K562 (cell line): ENCODE measurements at regions not wholly inside any gene's neighbourhood (a gene's known extent, or its start where the extent isn't known, plus 50 kb on each side); places are given as distances from the start of the nearest gene placed in this dataset.

Experiments used
- CBX8 ChIP-seq: fragments of 200-600 bp; sonication (generic); IDR thresholded peaks from 2 replicates; pipeline ENCODE4 v1.6.1; 2012; ENCODE audit warnings: borderline replicate concordance, mixed run types, low read depth, mild to moderate bottlenecking, moderate library complexity, mixed read lengths, low read length, control low read depth, inconsistent platforms; ENCODE audit not compliant: poor library complexity, severe bottlenecking; ENCODE audit errors: extremely low read depth
- GABPA ChIP-seq: fragments of 200-800 bp; sonication (Bioruptor generic); conservative IDR thresholded peaks from 2 replicates; pipeline ENCODE4 v1.6.1; 2016; ENCODE audit warnings: low read depth, missing genetic modification characterization, missing compliant biosample characterization
- HDAC2 ChIP-seq: fragments of 450-650 bp; IDR thresholded peaks from 2 replicates; pipeline ENCODE4 v1.6.1; 2016; ENCODE audit warnings: mild to moderate bottlenecking
- HDAC6 ChIP-seq: IDR thresholded peaks from 2 replicates; pipeline ENCODE4 v1.6.1; 2012; ENCODE audit warnings: low read depth, mild to moderate bottlenecking, control low read depth, inconsistent platforms, low read length, moderate library complexity
- MEF2A ChIP-seq: IDR thresholded peaks from 2 replicates; pipeline ENCODE4 v1.6.1; 2011; ENCODE audit warnings: low read depth, mild to moderate bottlenecking, low read length, moderate library complexity; ENCODE audit not compliant: control insufficient read depth
- NR2C1 ChIP-seq, 2 experiments: fragments of 450-650 bp; IDR thresholded peaks; 2 replicates each; pipeline ENCODE4 v1.6.1; 2017; ENCODE audit warnings: mild to moderate bottlenecking in 2 of 2, antibody characterized with exemption in 1 of 2, inconsistent platforms in 1 of 2, missing compliant biosample characterization in 1 of 2, missing genetic modification characterization in 1 of 2
- NUFIP1 ChIP-seq: fragments of 450-650 bp; IDR thresholded peaks from 2 replicates; pipeline ENCODE4 v1.6.1; 2018; ENCODE audit not compliant: partially characterized antibody
- ZNF263 ChIP-seq: sonication (generic); formaldehyde crosslinking; IDR thresholded peaks from 2 replicates; pipeline ENCODE4 v1.8.0; 2022; ENCODE audit warnings: mild to moderate bottlenecking, missing genetic modification reagents, borderline replicate concordance
- TF ChIP-seq, protein P1 (sequence below): fragments of 450-650 bp; formaldehyde crosslinking; IDR thresholded peaks from 2 replicates; pipeline ENCODE4 v1.4.0; 2022; ENCODE audit warnings: missing genetic modification characterization
- TF ChIP-seq, protein P2 (sequence below), 3 experiments: IDR thresholded peaks in 2 of 3; conservative IDR thresholded peaks in 1 of 3; 2 replicates each; pipeline ENCODE4 v1.5.1; 2011 to 2012; ENCODE audit warnings: low read length in 3 of 3, mild to moderate bottlenecking in 3 of 3, control low read depth in 2 of 3, improper control_type of control experiment in 1 of 3, inconsistent platforms in 1 of 3, low read depth in 1 of 3, mixed read lengths in 1 of 3, moderate library complexity in 1 of 3; ENCODE audit not compliant: insufficient read depth in 2 of 3
- TF ChIP-seq, protein P3 (sequence below): fragments of 150-350 bp; conservative IDR thresholded peaks from 2 replicates; pipeline ENCODE4 v1.6.1; 2014; ENCODE audit warnings: low read length
- TF ChIP-seq, protein P4 (sequence below): fragments of 250-450 bp; sonication (Bioruptor Pico); IDR thresholded peaks from 2 replicates; pipeline ENCODE4 v1.8.0; 2021; ENCODE audit warnings: mild to moderate bottlenecking, moderate library complexity

DNA sequence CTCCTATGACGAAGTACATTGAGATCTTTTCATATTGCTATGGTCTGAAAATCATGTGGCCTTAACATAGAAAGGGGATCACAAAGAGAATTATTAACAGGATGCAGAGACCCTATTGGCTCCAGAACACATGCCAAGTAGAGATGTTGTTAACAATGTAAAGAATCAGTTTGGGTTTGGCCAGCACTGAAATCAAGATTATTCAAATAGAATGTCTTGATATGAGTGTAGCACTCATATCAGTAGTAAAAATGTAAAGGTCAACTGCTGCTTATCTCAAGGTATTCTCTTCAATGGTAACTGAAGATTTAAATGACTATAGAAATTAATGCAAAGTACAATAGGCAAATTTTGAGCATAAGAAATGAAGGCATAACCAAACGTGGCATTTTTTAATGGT is 262.8 kb downstream of the PTH2R start:
- TF ChIP-seq, protein P1, sequence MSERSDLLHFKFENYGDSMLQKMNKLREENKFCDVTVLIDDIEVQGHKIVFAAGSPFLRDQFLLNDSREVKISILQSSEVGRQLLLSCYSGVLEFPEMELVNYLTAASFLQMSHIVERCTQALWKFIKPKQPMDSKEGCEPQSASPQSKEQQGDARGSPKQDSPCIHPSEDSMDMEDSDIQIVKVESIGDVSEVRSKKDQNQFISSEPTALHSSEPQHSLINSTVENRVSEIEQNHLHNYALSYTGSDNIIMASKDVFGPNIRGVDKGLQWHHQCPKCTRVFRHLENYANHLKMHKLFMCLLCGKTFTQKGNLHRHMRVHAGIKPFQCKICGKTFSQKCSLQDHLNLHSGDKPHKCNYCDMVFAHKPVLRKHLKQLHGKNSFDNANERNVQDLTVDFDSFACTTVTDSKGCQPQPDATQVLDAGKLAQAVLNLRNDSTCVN (CRISPR knock-in tag): no peak
- TF ChIP-seq, protein P2, sequence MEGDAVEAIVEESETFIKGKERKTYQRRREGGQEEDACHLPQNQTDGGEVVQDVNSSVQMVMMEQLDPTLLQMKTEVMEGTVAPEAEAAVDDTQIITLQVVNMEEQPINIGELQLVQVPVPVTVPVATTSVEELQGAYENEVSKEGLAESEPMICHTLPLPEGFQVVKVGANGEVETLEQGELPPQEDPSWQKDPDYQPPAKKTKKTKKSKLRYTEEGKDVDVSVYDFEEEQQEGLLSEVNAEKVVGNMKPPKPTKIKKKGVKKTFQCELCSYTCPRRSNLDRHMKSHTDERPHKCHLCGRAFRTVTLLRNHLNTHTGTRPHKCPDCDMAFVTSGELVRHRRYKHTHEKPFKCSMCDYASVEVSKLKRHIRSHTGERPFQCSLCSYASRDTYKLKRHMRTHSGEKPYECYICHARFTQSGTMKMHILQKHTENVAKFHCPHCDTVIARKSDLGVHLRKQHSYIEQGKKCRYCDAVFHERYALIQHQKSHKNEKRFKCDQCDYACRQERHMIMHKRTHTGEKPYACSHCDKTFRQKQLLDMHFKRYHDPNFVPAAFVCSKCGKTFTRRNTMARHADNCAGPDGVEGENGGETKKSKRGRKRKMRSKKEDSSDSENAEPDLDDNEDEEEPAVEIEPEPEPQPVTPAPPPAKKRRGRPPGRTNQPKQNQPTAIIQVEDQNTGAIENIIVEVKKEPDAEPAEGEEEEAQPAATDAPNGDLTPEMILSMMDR (IDR thresholded peaks at IDR 0.05 in 2 of 3, conservative IDR thresholded peaks at IDR 0.05 in 1 of 3; ENCODE audit: insufficient read depth in 2 of 3, low read depth in 1 of 3, low read length in 3 of 3): no peak
- TF ChIP-seq HDAC6 (no peak), GABPA (tag) (no peak), ZNF263 (no peak), CBX8 (no peak), NR2C1 (IDR thresholded peaks at IDR 0.05) (no peak), NR2C1 (tag; IDR thresholded peaks at IDR 0.05) (no peak), NUFIP1 (no peak), MEF2A (no peak), HDAC2 (no peak)
- TF ChIP-seq, protein P3, sequence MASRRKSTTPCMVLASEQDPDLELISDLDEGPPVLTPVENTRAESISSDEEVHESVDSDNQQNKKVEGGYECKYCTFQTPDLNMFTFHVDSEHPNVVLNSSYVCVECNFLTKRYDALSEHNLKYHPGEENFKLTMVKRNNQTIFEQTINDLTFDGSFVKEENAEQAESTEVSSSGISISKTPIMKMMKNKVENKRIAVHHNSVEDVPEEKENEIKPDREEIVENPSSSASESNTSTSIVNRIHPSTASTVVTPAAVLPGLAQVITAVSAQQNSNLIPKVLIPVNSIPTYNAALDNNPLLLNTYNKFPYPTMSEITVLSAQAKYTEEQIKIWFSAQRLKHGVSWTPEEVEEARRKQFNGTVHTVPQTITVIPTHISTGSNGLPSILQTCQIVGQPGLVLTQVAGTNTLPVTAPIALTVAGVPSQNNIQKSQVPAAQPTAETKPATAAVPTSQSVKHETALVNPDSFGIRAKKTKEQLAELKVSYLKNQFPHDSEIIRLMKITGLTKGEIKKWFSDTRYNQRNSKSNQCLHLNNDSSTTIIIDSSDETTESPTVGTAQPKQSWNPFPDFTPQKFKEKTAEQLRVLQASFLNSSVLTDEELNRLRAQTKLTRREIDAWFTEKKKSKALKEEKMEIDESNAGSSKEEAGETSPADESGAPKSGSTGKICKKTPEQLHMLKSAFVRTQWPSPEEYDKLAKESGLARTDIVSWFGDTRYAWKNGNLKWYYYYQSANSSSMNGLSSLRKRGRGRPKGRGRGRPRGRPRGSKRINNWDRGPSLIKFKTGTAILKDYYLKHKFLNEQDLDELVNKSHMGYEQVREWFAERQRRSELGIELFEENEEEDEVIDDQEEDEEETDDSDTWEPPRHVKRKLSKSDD: no peak
- TF ChIP-seq, protein P4, sequence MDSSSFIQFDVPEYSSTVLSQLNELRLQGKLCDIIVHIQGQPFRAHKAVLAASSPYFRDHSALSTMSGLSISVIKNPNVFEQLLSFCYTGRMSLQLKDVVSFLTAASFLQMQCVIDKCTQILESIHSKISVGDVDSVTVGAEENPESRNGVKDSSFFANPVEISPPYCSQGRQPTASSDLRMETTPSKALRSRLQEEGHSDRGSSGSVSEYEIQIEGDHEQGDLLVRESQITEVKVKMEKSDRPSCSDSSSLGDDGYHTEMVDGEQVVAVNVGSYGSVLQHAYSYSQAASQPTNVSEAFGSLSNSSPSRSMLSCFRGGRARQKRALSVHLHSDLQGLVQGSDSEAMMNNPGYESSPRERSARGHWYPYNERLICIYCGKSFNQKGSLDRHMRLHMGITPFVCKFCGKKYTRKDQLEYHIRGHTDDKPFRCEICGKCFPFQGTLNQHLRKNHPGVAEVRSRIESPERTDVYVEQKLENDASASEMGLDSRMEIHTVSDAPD (CRISPR knock-in tag): no peak
